Endothelial cell of umbilical vein (primary cell): ENCODE measurements at regions not wholly inside any gene's neighbourhood (a gene's known extent, or its start where the extent isn't known, plus 50 kb on each side); places are given as distances from the start of the nearest gene placed in this dataset.

Experiments used
- BruUV-seq: library from RNA; stranded (reverse); fragments of 400-500 nt; replicated peaks from 2 replicates; lab custom pipeline; 2021; lab: Mats Ljungman, UMichigan
- CTCF ChIA-PET: fragments of 300-600, 350-600 bp; sonication (Branson Sonifier 250); formaldehyde crosslinking; loops from one replicate; lab custom pipeline; 2021; ENCODE audit warnings: antibody characterized with exemption, inconsistent platforms; lab: Charles Lee
- POLR2A ChIA-PET: fragments of 300-600, 350-600 bp; sonication (Branson Sonifier 250); formaldehyde crosslinking; loops from one replicate; lab custom pipeline; 2021; ENCODE audit warnings: antibody characterized with exemption, inconsistent platforms; lab: Charles Lee
- DNase-seq: peaks from one replicate; pipeline ENCODE4 v3.0.0-alpha.2; 2011; ENCODE audit warnings: low read depth, low spot score
- FAIRE-seq: peaks from 2 replicates; lab custom pipeline; 2011; peaks lifted over from hg19 to GRCh38; lab: Jason Lieb, UNC
- H2AFZ ChIP-seq: 2 replicates; pipeline ENCODE4 v1.6.0; 2012; ENCODE audit warnings: low read depth, low read length, control low read depth, inconsistent platforms
- H3K27ac ChIP-seq: 2 replicates; pipeline ENCODE4 v1.5.1; 2011; ENCODE audit warnings: low read depth, mild to moderate bottlenecking, control low read depth, low read length, moderate library complexity; ENCODE audit not compliant: insufficient read depth
- H3K27me3 ChIP-seq, 2 experiments: 2 replicates each; pipeline versions ENCODE4 v1.6.0 to v1.6.1; 2011; ENCODE audit warnings: low read length in 2 of 2, mixed read lengths in 1 of 2; ENCODE audit not compliant: control insufficient read depth in 2 of 2, insufficient read depth in 2 of 2
- H3K36me3 ChIP-seq, 2 experiments: 2 replicates in 1 of 2; 3 replicates in 1 of 2; pipeline ENCODE4 v1.5.1; 2011; ENCODE audit warnings: low read length in 2 of 2, mild to moderate bottlenecking in 1 of 2, moderate library complexity in 1 of 2; ENCODE audit not compliant: control insufficient read depth in 2 of 2, insufficient read depth in 2 of 2; ENCODE audit errors: extremely low read depth in 1 of 2
- H3K4me1 ChIP-seq: 3 replicates; pipeline ENCODE4 v1.5.1; 2011; ENCODE audit warnings: mild to moderate bottlenecking, low read length; ENCODE audit not compliant: control insufficient read depth, insufficient read depth; ENCODE audit errors: extremely low read depth
- H3K4me2 ChIP-seq: 2 replicates; pipeline ENCODE4 v1.6.1; 2011; ENCODE audit warnings: low read length, control low read depth, mixed read lengths; ENCODE audit not compliant: insufficient read depth
- H3K4me3 ChIP-seq, 3 experiments: fragments of 200-600 bp in 1 of 3; sonication (generic), shearing (Covaris generic) in 1 of 3; replicated peaks in 1 of 3; 2 replicates each; pipeline ENCODE4 v1.5.1; 2011 to 2016; ENCODE audit warnings: control low read depth in 3 of 3, low read length in 3 of 3, mild to moderate bottlenecking in 2 of 3, inconsistent platforms in 1 of 3, low read depth in 1 of 3, moderate library complexity in 1 of 3; ENCODE audit not compliant: insufficient read depth in 1 of 3
- H3K79me2 ChIP-seq: 2 replicates; pipeline ENCODE4 v1.6.0; 2012; ENCODE audit warnings: low read length, inconsistent platforms; ENCODE audit not compliant: control insufficient read depth, insufficient read depth
- H3K9ac ChIP-seq: replicated peaks from 2 replicates; pipeline ENCODE3; 2011; ENCODE audit warnings: low read length, control low read depth; ENCODE audit not compliant: insufficient read depth; ENCODE audit errors: extremely low read depth
- H3K9me1 ChIP-seq: replicated peaks from 3 replicates; pipeline ENCODE4 v1.6.0; 2011; ENCODE audit warnings: mild to moderate bottlenecking, low read length; ENCODE audit not compliant: control insufficient read depth, insufficient read depth; ENCODE audit errors: extremely low read depth
- H3K9me3 ChIP-seq: replicated peaks from 2 replicates; pipeline ENCODE4 v1.5.1; 2012; ENCODE audit warnings: low read length, inconsistent platforms; ENCODE audit not compliant: control insufficient read depth, insufficient read depth
- H4K20me1 ChIP-seq: replicated peaks from 2 replicates; pipeline ENCODE3; 2011; ENCODE audit warnings: mild to moderate bottlenecking, low read length; ENCODE audit not compliant: control insufficient read depth, insufficient read depth; ENCODE audit errors: extremely low read depth
- CTCF ChIP-seq, 2 donors: IDR thresholded peaks; 1 replicate in 1 of 2; 2 replicates in 1 of 2; pipeline ENCODE4 v1.5.1; 2011; ENCODE audit warnings: low read length in 2 of 2, mild to moderate bottlenecking in 2 of 2, moderate library complexity in 2 of 2, control low read depth in 1 of 2, inconsistent platforms in 1 of 2, low read depth in 1 of 2; ENCODE audit not compliant: insufficient read depth in 1 of 2; ENCODE audit errors: extremely low read depth in 1 of 2
- EZH2 ChIP-seq: IDR thresholded peaks from 2 replicates; pipeline ENCODE4 v1.6.1; 2012; ENCODE audit warnings: borderline replicate concordance, low read depth, mild to moderate bottlenecking, moderate library complexity, low read length, inconsistent platforms; ENCODE audit not compliant: severe bottlenecking
- FOS ChIP-seq: IDR thresholded peaks from 2 replicates; pipeline ENCODE4 v1.6.1; 2011; ENCODE audit warnings: mild to moderate bottlenecking, low read length, moderate library complexity, borderline replicate concordance; ENCODE audit not compliant: insufficient read depth
- GATA2 ChIP-seq: IDR thresholded peaks from 2 replicates; pipeline ENCODE4 v1.7.0; 2011; ENCODE audit warnings: low read depth, mild to moderate bottlenecking, moderate library complexity, mixed read lengths, low read length; ENCODE audit not compliant: insufficient read length, insufficient read depth
- JUN ChIP-seq: IDR thresholded peaks from 2 replicates; pipeline ENCODE4 v1.6.1; 2011; ENCODE audit warnings: borderline replicate concordance, low read depth; ENCODE audit not compliant: insufficient read length, insufficient read depth
- MAX ChIP-seq: IDR thresholded peaks from 2 replicates; pipeline ENCODE4 v1.6.1; 2011; ENCODE audit not compliant: insufficient read depth, insufficient read length
- MYC ChIP-seq: IDR thresholded peaks from one replicate; pipeline ENCODE4 v1.6.1; 2011; ENCODE audit warnings: mild to moderate bottlenecking, low read depth, low read length
- POLR2A ChIP-seq: IDR thresholded peaks from 2 replicates; pipeline ENCODE4 v1.6.1; 2012; ENCODE audit warnings: low read depth, mild to moderate bottlenecking, control low read depth, low read length
- POLR2AphosphoS5 ChIP-seq: IDR thresholded peaks from 2 replicates; pipeline ENCODE4 v1.6.1; 2012; ENCODE audit warnings: low read depth, mild to moderate bottlenecking, control low read depth, low read length, moderate library complexity; ENCODE audit not compliant: insufficient read depth
- dilution Hi-C: fragments of 300-500 bp; cut with MboI; formaldehyde crosslinking; loops from one replicate; pipeline ENCODE4 v1.15.0; 2019; ENCODE audit warnings: low sequenced_read_pairs; ENCODE audit not compliant: extremely low pct_ligation_motif_present
- intact Hi-C: fragments of 100-400 bp; cut with micrococcal nuclease; formaldehyde crosslinking; loops from one replicate; pipeline ENCODE4 v1.10.0; 2022

- no peak overlapping the region for H3K4me3 ChIP-seq
- H3K9ac ChIP-seq = no peak overlapping the region
- FAIRE-seq (no peak), DNase-seq (no peak)
- no peak overlapping the region for H2AFZ ChIP-seq
- POLR2A ChIA-PET = no interaction called here
- CTCF ChIA-PET = interaction anchor here (0.6 to 1.1 kb wide), 2 partner anchors 453 to 457 kb away, joined by 3 read pairs; no protein-coding TSS in a partner anchor
- H3K9me3 ChIP-seq = no peaks in the 10 kb centered on the region
- intact Hi-C loops (no loop called here), dilution Hi-C loops (no loop called here)
- H3K27ac ChIP-seq = no peak overlapping the region
- no peaks in the 10 kb centered on the region for H3K4me1 ChIP-seq
- no peaks in the 10 kb centered on the region for H3K79me2 ChIP-seq
- no peaks in the 10 kb centered on the region for H3K27me3 ChIP-seq
- BruUV-seq = no TSS peak
- H3K9me1 ChIP-seq = no peaks in the 10 kb centered on the region
- no peaks in the 10 kb centered on the region for H4K20me1 ChIP-seq
- no peaks in the 10 kb centered on the region for H3K36me3 ChIP-seq
- no peak overlapping the region for H3K4me2 ChIP-seq
- TF ChIP-seq POLR2AphosphoS5 (no peak), MAX (no peak), EZH2 (no peak), FOS (no peak), MYC (no peak), JUN (no peak), POLR2A (no peak), CTCF (IDR thresholded peaks at IDR 0.05; ENCODE audit: extremely low read depth in 1 of 2, insufficient read depth in 1 of 2, low read depth in 1 of 2, low read length in 2 of 2) (no peak), GATA2 (no peak)
These were observed 301.4 kb downstream of the GRIA2 start for GRCh38 chr4:157521906-157522305.
